A673 (cell line): ENCODE measurements at regions not wholly inside any gene's neighbourhood (a gene's known extent, or its start where the extent isn't known, plus 50 kb on each side); places are given as distances from the start of the nearest gene placed in this dataset.

ENCODE experiments used
- CTCF ChIP-seq: fragments of 300-800, 200-600 bp; sonication (generic); conservative IDR thresholded peaks from 2 replicates; pipeline ENCODE4 v1.5.1; 2017; ENCODE audit warnings: low read depth, mild to moderate bottlenecking, antibody characterized with exemption, low read length, moderate library complexity, mixed read lengths
- EZH2 ChIP-seq: fragments of 200-600 bp; sonication (generic); IDR thresholded peaks from 2 replicates; pipeline ENCODE4 v1.6.1; 2017; ENCODE audit warnings: borderline replicate concordance, low read depth, mild to moderate bottlenecking, mixed read lengths, antibody characterized with exemption, low read length; ENCODE audit not compliant: poor library complexity, severe bottlenecking

GRCh38 chr10:111186358-111186757 lies 109.5 kb downstream of the ADRA2A start:
- TF ChIP-seq CTCF (no peak), EZH2 (no peak)
